ENCODE measurements at regions not wholly inside any gene's neighbourhood (a gene's known extent, or its start where the extent isn't known, plus 50 kb on each side); places are given as distances from the start of the nearest gene placed in this dataset.

GRCh38 chr4:18961266-18961665, 939.7 kb upstream of the LCORL start:
- no peak for DNase-seq (ENCODE audit: low read depth)

GRCh38 chr4:18957716-18958115, 936.2 kb upstream of the LCORL start:
- no peak overlapping the region for H3K4me3 ChIP-seq (ENCODE audit: low read depth, low read length)
- no peak for TF ChIP-seq CTCF (IDR thresholded peaks at IDR 0.05; ENCODE audit: low read depth, low read length, missing control alignments)
- DNase-seq (ENCODE audit: low read depth) = no peak

More at GRCh38 chr4:18961266-18961665, 939.7 kb upstream of the LCORL start:
- H3K4me3 ChIP-seq (ENCODE audit: low read depth, low read length) = no peak overlapping the region
- no peak for TF ChIP-seq CTCF (IDR thresholded peaks at IDR 0.05; ENCODE audit: low read depth, low read length, missing control alignments)

GRCh38 chr4:18954538-18954937, 933.0 kb upstream of the LCORL start:
- no peak for TF ChIP-seq CTCF (IDR thresholded peaks at IDR 0.05; ENCODE audit: low read depth, low read length, missing control alignments)
- H3K4me3 ChIP-seq (ENCODE audit: low read depth, low read length) = no peak overlapping the region
- no peak for DNase-seq (ENCODE audit: low read depth)

- no peak for DNase-seq (ENCODE audit: low read depth)
- no peak for TF ChIP-seq CTCF (IDR thresholded peaks at IDR 0.05; ENCODE audit: low read depth, low read length, missing control alignments)
- H3K4me3 ChIP-seq (ENCODE audit: low read depth, low read length) = no peak overlapping the region
These were observed 932.1 kb upstream of the LCORL start for GRCh38 chr4:18953613-18954012.

- no peak for DNase-seq (ENCODE audit: low read depth)
- no peak overlapping the region for H3K4me3 ChIP-seq (ENCODE audit: low read depth, low read length)
- no peak for TF ChIP-seq CTCF (IDR thresholded peaks at IDR 0.05; ENCODE audit: low read depth, low read length, missing control alignments)
These were observed 923.9 kb upstream of the LCORL start for GRCh38 chr4:18945464-18945863.

GRCh38 chr4:18942874-18943273, 921.3 kb upstream of the LCORL start:
- DNase-seq (ENCODE audit: low read depth) = no peak
- no peak overlapping the region for H3K4me3 ChIP-seq (ENCODE audit: low read depth, low read length)
- TF ChIP-seq CTCF (IDR thresholded peaks at IDR 0.05; ENCODE audit: low read depth, low read length, missing control alignments) = no peak

GRCh38 chr4:18938343-18939099, 917.0 kb upstream of the LCORL start:
- no peak for TF ChIP-seq CTCF (IDR thresholded peaks at IDR 0.05; ENCODE audit: low read depth, low read length, missing control alignments)
- DNase-seq (ENCODE audit: low read depth) = no peak

More at GRCh38 chr4:18938343-18939099, 917.0 kb upstream of the LCORL start:
- no peak overlapping the region for H3K4me3 ChIP-seq (ENCODE audit: low read depth, low read length)

All from GM12864 (cell line).